GM12878 (cell line): ENCODE measurements at regions not wholly inside any gene's neighbourhood (a gene's known extent, or its start where the extent isn't known, plus 50 kb on each side); places are given as distances from the start of the nearest gene placed in this dataset.

Experiments
- ATAC-seq: fragments of 200-7000 bp; cut with Tn5 transposase; 3 replicates; pipeline ENCODE4 v1.9.1; 2020; ENCODE audit warnings: mild to moderate bottlenecking, moderate library complexity
- BruUV-seq: library from RNA; stranded (reverse); fragments of 400-500 nt; replicated peaks from 2 replicates; lab custom pipeline; 2021; lab: Mats Ljungman, UMichigan
- CTCF ChIA-PET: fragments of 300-600 bp; sonication (Branson Sonifier 250); formaldehyde crosslinking; extraction: SDS; loops from one replicate; lab custom pipeline; 2021; ENCODE audit warnings: inconsistent platforms; lab: Yijun Ruan, JAX
- POLR2A ChIA-PET: fragments of 350-600 bp; formaldehyde crosslinking; extraction: SDS; loops from one replicate; lab custom pipeline; 2021; ENCODE audit warnings: inconsistent platforms; lab: Charles Lee
- RAD21 ChIA-PET: fragments of 300-600 bp; sonication (Branson Sonifier 250); formaldehyde crosslinking; loops from one replicate; lab custom pipeline; 2023; ENCODE audit warnings: antibody characterized with exemption; ENCODE audit not compliant: unreplicated experiment; lab: Charles Lee
- SMC1A ChIA-PET: fragments of 300-600 bp; sonication (Branson Sonifier 250); formaldehyde crosslinking; loops from one replicate; lab custom pipeline; 2023; ENCODE audit not compliant: unreplicated experiment, uncharacterized antibody; lab: Charles Lee
- DNase-seq: peaks from one replicate; pipeline ENCODE4 v3.0.0-alpha.2; 2011; ENCODE audit warnings: low read depth, low spot score
- FAIRE-seq: peaks from 3 replicates; lab custom pipeline; 2011; peaks lifted over from hg19 to GRCh38; lab: Jason Lieb, UNC
- H2AFZ ChIP-seq: 2 replicates; pipeline ENCODE4 v1.6.0; 2011; ENCODE audit warnings: low read depth, low read length, control low read depth; ENCODE audit not compliant: control insufficient read depth
- H3K27ac ChIP-seq: 2 replicates; pipeline ENCODE4 v1.5.1; 2011; ENCODE audit warnings: control low read depth; ENCODE audit not compliant: control insufficient read depth, insufficient read depth
- H3K27me3 ChIP-seq, 2 experiments: replicated peaks in 1 of 2; 2 replicates each; pipeline versions ENCODE4 v1.6.0 to v1.6.1; 2011; ENCODE audit warnings: low read length in 1 of 2; ENCODE audit not compliant: control insufficient read depth in 2 of 2, insufficient read depth in 2 of 2
- H3K36me3 ChIP-seq, 2 experiments: 2 replicates each; pipeline ENCODE4 v1.5.1; 2011; ENCODE audit warnings: low read length in 1 of 2; ENCODE audit not compliant: control insufficient read depth in 2 of 2, insufficient read depth in 2 of 2
- H3K4me1 ChIP-seq: 2 replicates; pipeline ENCODE4 v1.6.1; 2011; ENCODE audit warnings: mild to moderate bottlenecking, low read length, moderate library complexity, mixed read lengths; ENCODE audit not compliant: control insufficient read depth, insufficient read depth
- H3K4me2 ChIP-seq: 2 replicates; pipeline ENCODE4 v1.6.0; 2011; ENCODE audit warnings: control low read depth; ENCODE audit not compliant: control insufficient read depth, insufficient read depth
- H3K4me3 ChIP-seq: fragments of 200-600 bp; sonication (generic); 2 replicates; pipeline ENCODE4 v1.5.1; 2016
- H3K79me2 ChIP-seq: 2 replicates; pipeline ENCODE4 v1.6.0; 2011; ENCODE audit warnings: low read length; ENCODE audit not compliant: control insufficient read depth, insufficient read depth
- H3K9ac ChIP-seq: 2 replicates; pipeline ENCODE4 v1.8.0; 2011; ENCODE audit warnings: low read length, control low read depth, mixed read lengths; ENCODE audit not compliant: control insufficient read depth, insufficient read depth
- H3K9me3 ChIP-seq: replicated peaks from 3 replicates; pipeline ENCODE4 v1.5.1; 2011; ENCODE audit warnings: mild to moderate bottlenecking, low read length; ENCODE audit not compliant: control insufficient read depth, insufficient read depth
- H4K20me1 ChIP-seq: 2 replicates; pipeline ENCODE4 v1.6.0; 2011; ENCODE audit not compliant: control insufficient read depth, insufficient read depth
- EED ChIP-seq: sonication (generic); IDR thresholded peaks from 2 replicates; pipeline ENCODE4 v1.6.1; 2016; ENCODE audit warnings: antibody characterized with exemption, low read depth
- EZH2 ChIP-seq: IDR thresholded peaks from 2 replicates; pipeline ENCODE4 v1.6.1; 2012; ENCODE audit warnings: low read depth, mild to moderate bottlenecking, control low read depth, inconsistent platforms, low read length, borderline replicate concordance; ENCODE audit not compliant: control insufficient read depth
- FOS ChIP-seq: IDR thresholded peaks from 3 replicates; pipeline ENCODE4 v1.6.1; 2011; ENCODE audit warnings: borderline replicate concordance; ENCODE audit not compliant: insufficient read length; ENCODE audit errors: extremely low read depth
- HCFC1 ChIP-seq: fragments of 150-350 bp; IDR thresholded peaks from 2 replicates; pipeline ENCODE4 v1.6.1; 2014; ENCODE audit warnings: low read length
- NRF1 ChIP-seq: conservative IDR thresholded peaks from 2 replicates; pipeline ENCODE4 v1.6.1; 2011; ENCODE audit warnings: mild to moderate bottlenecking, low read depth, low read length, improper control_type of control experiment
- PAX5 ChIP-seq: IDR thresholded peaks from 2 replicates; pipeline ENCODE4 v1.6.1; 2011; ENCODE audit warnings: low read depth, low read length, borderline replicate concordance
- ZSCAN29 ChIP-seq: fragments of 450-650 bp; IDR thresholded peaks from 2 replicates; pipeline ENCODE4 v1.6.1; 2017; ENCODE audit warnings: mild to moderate bottlenecking, moderate library complexity
- WGBS: methylation state at CpG from one replicate; pipeline ENCODE4 v1.1.6; 2016; ENCODE audit warnings: low lambda C conversion rate; ENCODE audit not compliant: insufficient replicate concordance, insufficient coverage; ENCODE audit errors: missing lambda C conversion rate; 5-methylcytosine and 5-hydroxymethylcytosine counted together
- in situ Hi-C: fragments of 300-500 bp; cut with MboI; formaldehyde crosslinking; loops from 9 replicates; pipeline ENCODE4 v1.14.3; 2018; ENCODE audit warnings: mixed read lengths
- intact Hi-C: fragments of 100-400 bp; cut with micrococcal nuclease; formaldehyde crosslinking; loops from one replicate; pipeline ENCODE4 v1.14.2; 2022; ENCODE audit not compliant: unreplicated experiment
- TF ChIP-seq, protein P1 (sequence below): IDR thresholded peaks from 2 replicates; pipeline ENCODE4 v1.6.1; 2012; ENCODE audit warnings: low read depth, low read length, improper control_type of control experiment

DNA sequence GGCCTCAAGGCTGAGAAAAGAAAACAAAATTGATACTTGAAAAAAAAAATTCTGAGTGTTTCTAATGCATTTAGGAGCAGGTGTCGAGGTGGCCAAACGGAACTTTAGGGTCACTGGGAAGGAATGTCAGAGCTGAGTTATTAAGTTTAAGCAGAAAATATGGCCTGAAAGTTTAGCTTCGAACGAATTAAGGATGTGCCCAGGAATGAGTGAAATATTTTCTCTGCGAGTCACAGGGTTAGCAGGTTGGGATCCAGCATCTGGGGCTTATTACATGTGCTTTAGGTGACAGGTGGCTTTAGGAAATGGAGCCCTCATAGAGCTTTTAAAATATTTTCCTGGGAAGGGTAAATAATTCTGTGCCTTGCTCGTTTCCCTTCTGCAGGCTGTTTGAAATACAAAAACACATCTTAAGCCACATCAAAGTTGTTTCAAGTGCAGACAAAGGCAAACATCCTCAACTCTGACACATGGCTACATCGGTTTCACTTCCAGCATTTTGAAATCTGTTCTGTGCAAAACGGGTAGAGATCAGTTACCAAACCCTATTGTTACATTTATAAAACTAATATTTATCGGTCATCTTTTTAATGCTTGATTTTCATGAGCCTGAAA is 143.1 kb upstream of the ARRDC4 start:
- Histone ChIP-seq H3K27me3 (no peaks in the 10 kb centered on the region), H3K9ac (no peak overlapping the region), H3K27ac (no peak overlapping the region), H3K79me2 (no peaks in the 10 kb centered on the region), H3K9me3 (no peaks in the 10 kb centered on the region), H3K4me1 (no peaks in the 10 kb centered on the region), H4K20me1 (no peaks in the 10 kb centered on the region), H3K36me3 (no peaks in the 10 kb centered on the region), H2AFZ (no peak overlapping the region), H3K4me2 (no peak overlapping the region), H3K4me3 (no peak overlapping the region)
- no peak for TF ChIP-seq NRF1
- TF ChIP-seq, protein P1, sequence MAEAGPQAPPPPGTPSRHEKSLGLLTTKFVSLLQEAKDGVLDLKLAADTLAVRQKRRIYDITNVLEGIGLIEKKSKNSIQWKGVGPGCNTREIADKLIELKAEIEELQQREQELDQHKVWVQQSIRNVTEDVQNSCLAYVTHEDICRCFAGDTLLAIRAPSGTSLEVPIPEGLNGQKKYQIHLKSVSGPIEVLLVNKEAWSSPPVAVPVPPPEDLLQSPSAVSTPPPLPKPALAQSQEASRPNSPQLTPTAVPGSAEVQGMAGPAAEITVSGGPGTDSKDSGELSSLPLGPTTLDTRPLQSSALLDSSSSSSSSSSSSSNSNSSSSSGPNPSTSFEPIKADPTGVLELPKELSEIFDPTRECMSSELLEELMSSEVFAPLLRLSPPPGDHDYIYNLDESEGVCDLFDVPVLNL = no peak
- TF ChIP-seq EZH2 = no peak
- no peak for TF ChIP-seq PAX5
- no peak for TF ChIP-seq FOS
- no peak for TF ChIP-seq HCFC1
- no peak for TF ChIP-seq EED
- TF ChIP-seq ZSCAN29 = no peak
- no TSS peak for BruUV-seq
- DNase-seq (no peak), ATAC-seq (no peak), FAIRE-seq (no peak)
- WGBS = 13% methylated on average over 9 of the region's 9 CpGs
- ChIA-PET RAD21 (no interaction called here), CTCF (no interaction called here), SMC1A (no interaction called here), POLR2A (no interaction called here)
- in situ Hi-C loops = no loop called here
- intact Hi-C loops = no loop called here
